HEK293 (cell line): ENCODE measurements at regions not wholly inside any gene's neighbourhood (a gene's known extent, or its start where the extent isn't known, plus 50 kb on each side); places are given as distances from the start of the nearest gene placed in this dataset.

Experiments
- CTCF ChIA-PET: fragments of 350-600 bp; formaldehyde crosslinking; extraction: SDS; loops from one replicate; lab custom pipeline; 2021; ENCODE audit warnings: antibody characterized with exemption; lab: Yijun Ruan, JAX
- POLR2A ChIA-PET: fragments of 300-600 bp; formaldehyde crosslinking; extraction: SDS; loops from one replicate; lab custom pipeline; 2020; ENCODE audit warnings: antibody characterized with exemption, inconsistent platforms; lab: Yijun Ruan, JAX
- H3K27ac ChIP-seq: fragments of 200-500 bp; sonication (Bioruptor generic); 2 replicates; pipeline ENCODE4 v1.5.1; 2014; ENCODE audit warnings: low read depth, low read length, control low read depth, inconsistent platforms; ENCODE audit errors: extremely low read depth
- H3K36me3 ChIP-seq, 2 experiments: fragments of 200-500 bp in 1 of 2; sonication (Bioruptor generic) in 1 of 2; 1 replicate in 1 of 2; 2 replicates in 1 of 2; pipeline ENCODE4 v1.5.1; 2014 to 2017; ENCODE audit warnings: inconsistent platforms in 2 of 2, low read length in 2 of 2; ENCODE audit not compliant: control insufficient read depth in 2 of 2, insufficient read depth in 1 of 2
- H3K4me1 ChIP-seq: fragments of 200-500 bp; sonication (Bioruptor generic); 2 replicates; pipeline ENCODE4 v1.5.1; 2014; ENCODE audit warnings: mild to moderate bottlenecking, low read length, inconsistent platforms; ENCODE audit not compliant: control insufficient read depth, insufficient read depth
- H3K4me3 ChIP-seq: 2 replicates; pipeline ENCODE4 v1.5.1; 2011; ENCODE audit warnings: low read depth, mild to moderate bottlenecking, control low read depth, low read length, moderate library complexity
- H3K9me3 ChIP-seq: fragments of 200-500 bp; sonication (Bioruptor generic); 2 replicates; pipeline ENCODE4 v1.5.1; 2014; ENCODE audit warnings: low read depth, low read length, inconsistent platforms; ENCODE audit not compliant: control insufficient read depth, insufficient read depth
- MZF1 ChIP-seq: fragments of 450-650 bp; formaldehyde crosslinking; IDR thresholded peaks from 2 replicates; pipeline ENCODE4 v1.5.1; 2017; ENCODE audit warnings: missing biosample characterization, missing genetic modification characterization, borderline replicate concordance
- SCRT1 ChIP-seq: fragments of 450-650 bp; formaldehyde crosslinking; IDR thresholded peaks from 2 replicates; pipeline ENCODE4 v1.5.1; 2016; ENCODE audit warnings: missing biosample characterization, missing genetic modification characterization, borderline replicate concordance
- SCRT2 ChIP-seq: fragments of 450-650 bp; formaldehyde crosslinking; IDR thresholded peaks from 2 replicates; pipeline ENCODE4 v1.5.1; 2016; ENCODE audit warnings: missing biosample characterization, missing genetic modification characterization
- TCF7L2 ChIP-seq: IDR thresholded peaks from 2 replicates; pipeline ENCODE4 v1.6.1; 2011; ENCODE audit warnings: low read depth, mild to moderate bottlenecking, inconsistent platforms, low read length, moderate library complexity, borderline replicate concordance
- TRIM28 ChIP-seq: IDR thresholded peaks from 2 replicates; pipeline ENCODE4 v1.6.1; 2011; ENCODE audit warnings: low read length, control low read depth, borderline replicate concordance
- YY2 ChIP-seq: fragments of 450-650 bp; formaldehyde crosslinking; IDR thresholded peaks from 2 replicates; pipeline ENCODE4 v1.5.1; 2016; ENCODE audit warnings: missing biosample characterization, missing genetic modification characterization
- ZBTB21 ChIP-seq: fragments of 450-650 bp; formaldehyde crosslinking; IDR thresholded peaks from 2 replicates; pipeline ENCODE4 v1.5.1; 2017; ENCODE audit warnings: missing biosample characterization, missing genetic modification characterization
- ZEB2 ChIP-seq: fragments of 450-650 bp; formaldehyde crosslinking; IDR thresholded peaks from 2 replicates; pipeline ENCODE4 v1.5.1; 2016; ENCODE audit warnings: missing biosample characterization, missing genetic modification characterization
- ZFP69B ChIP-seq: fragments of 450-650 bp; formaldehyde crosslinking; IDR thresholded peaks from 2 replicates; pipeline ENCODE4 v1.5.1; 2016; ENCODE audit warnings: missing biosample characterization, missing genetic modification characterization
- ZNF175 ChIP-seq: fragments of 450-650 bp; formaldehyde crosslinking; IDR thresholded peaks from 2 replicates; pipeline ENCODE4 v1.5.1; 2016; ENCODE audit warnings: missing biosample characterization, missing genetic modification characterization
- ZNF202 ChIP-seq: fragments of 450-650 bp; formaldehyde crosslinking; IDR thresholded peaks from 2 replicates; pipeline ENCODE4 v1.5.1; 2016; ENCODE audit warnings: missing biosample characterization, missing genetic modification characterization, borderline replicate concordance
- ZNF335 ChIP-seq: fragments of 450-650 bp; formaldehyde crosslinking; conservative IDR thresholded peaks from 2 replicates; pipeline ENCODE4 v1.5.1; 2016; ENCODE audit warnings: missing biosample characterization, missing genetic modification characterization
- ZNF529 ChIP-seq: fragments of 450-650 bp; formaldehyde crosslinking; IDR thresholded peaks from 2 replicates; pipeline ENCODE4 v1.5.1; 2017; ENCODE audit warnings: missing genetic modification characterization, missing biosample characterization; ENCODE audit not compliant: insufficient replicate concordance
- ZNF660 ChIP-seq: fragments of 450-650 bp; IDR thresholded peaks from 2 replicates; pipeline ENCODE4 v1.5.1; 2018; ENCODE audit warnings: missing biosample characterization, mild to moderate bottlenecking, missing genetic modification characterization
- ZNF777 ChIP-seq: fragments of 450-650 bp; formaldehyde crosslinking; IDR thresholded peaks from 2 replicates; pipeline ENCODE4 v1.5.1; 2017; ENCODE audit warnings: missing biosample characterization, missing genetic modification characterization, borderline replicate concordance
- TF ChIP-seq, protein P1 (sequence below): fragments of 450-650 bp; formaldehyde crosslinking; IDR thresholded peaks from 2 replicates; pipeline ENCODE4 v1.5.1; 2016; ENCODE audit warnings: missing biosample characterization, missing genetic modification characterization
- TF ChIP-seq, protein P2 (sequence below): fragments of 450-650 bp; formaldehyde crosslinking; IDR thresholded peaks from 2 replicates; pipeline ENCODE4 v1.5.1; 2016; ENCODE audit warnings: missing biosample characterization, missing genetic modification characterization
- TF ChIP-seq, protein P3 (sequence below): fragments of 450-650 bp; formaldehyde crosslinking; IDR thresholded peaks from 2 replicates; pipeline ENCODE4 v1.5.1; 2016; ENCODE audit warnings: missing biosample characterization, missing genetic modification characterization
- TF ChIP-seq, protein P4 (sequence below): fragments of 450-650 bp; formaldehyde crosslinking; IDR thresholded peaks from 2 replicates; pipeline ENCODE4 v1.5.1; 2017; ENCODE audit warnings: missing biosample characterization, missing genetic modification characterization

DNA sequence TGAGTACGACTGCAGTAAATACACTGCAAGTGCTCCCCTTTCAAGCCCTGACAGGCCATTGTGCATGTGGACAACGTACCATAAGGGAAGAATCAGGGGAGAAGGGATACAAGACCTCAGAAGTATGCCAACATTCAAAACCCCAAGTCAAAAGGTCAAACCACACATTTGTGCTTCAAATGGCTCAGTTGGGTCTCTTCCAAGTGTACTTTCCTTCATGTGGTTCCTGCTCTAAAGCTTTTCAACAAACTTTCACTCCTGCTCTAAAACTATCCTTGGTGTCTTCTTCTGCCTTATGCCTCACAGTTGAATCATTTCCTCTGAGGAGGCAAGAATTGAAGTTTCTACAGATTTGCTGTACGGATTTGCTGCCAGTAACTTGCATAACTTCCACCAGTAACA lies 305.7 kb upstream of the SLIT2 start:
- ChIA-PET CTCF (interaction anchor here (0.6 kb wide), 1 partner anchor 615 kb away, joined by 3 read pairs; no protein-coding TSS in a partner anchor), POLR2A (no interaction called here)
- H3K4me3 ChIP-seq = no peak overlapping the region
- TF ChIP-seq SCRT2 (tag by site-specific recombination) (no peak), MZF1 (tag by site-specific recombination) (no peak), ZNF335 (tag by site-specific recombination) (no peak), ZNF660 (tag by site-specific recombination) (no peak), SCRT1 (tag by site-specific recombination) (no peak), ZNF175 (tag by site-specific recombination) (no peak), TRIM28 (no peak), ZFP69B (tag by site-specific recombination) (no peak)
- TF ChIP-seq, protein P1, sequence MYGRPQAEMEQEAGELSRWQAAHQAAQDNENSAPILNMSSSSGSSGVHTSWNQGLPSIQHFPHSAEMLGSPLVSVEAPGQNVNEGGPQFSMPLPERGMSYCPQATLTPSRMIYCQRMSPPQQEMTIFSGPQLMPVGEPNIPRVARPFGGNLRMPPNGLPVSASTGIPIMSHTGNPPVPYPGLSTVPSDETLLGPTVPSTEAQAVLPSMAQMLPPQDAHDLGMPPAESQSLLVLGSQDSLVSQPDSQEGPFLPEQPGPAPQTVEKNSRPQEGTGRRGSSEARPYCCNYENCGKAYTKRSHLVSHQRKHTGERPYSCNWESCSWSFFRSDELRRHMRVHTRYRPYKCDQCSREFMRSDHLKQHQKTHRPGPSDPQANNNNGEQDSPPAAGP (tag by site-specific recombination) = no peak
- TF ChIP-seq, protein P2, sequence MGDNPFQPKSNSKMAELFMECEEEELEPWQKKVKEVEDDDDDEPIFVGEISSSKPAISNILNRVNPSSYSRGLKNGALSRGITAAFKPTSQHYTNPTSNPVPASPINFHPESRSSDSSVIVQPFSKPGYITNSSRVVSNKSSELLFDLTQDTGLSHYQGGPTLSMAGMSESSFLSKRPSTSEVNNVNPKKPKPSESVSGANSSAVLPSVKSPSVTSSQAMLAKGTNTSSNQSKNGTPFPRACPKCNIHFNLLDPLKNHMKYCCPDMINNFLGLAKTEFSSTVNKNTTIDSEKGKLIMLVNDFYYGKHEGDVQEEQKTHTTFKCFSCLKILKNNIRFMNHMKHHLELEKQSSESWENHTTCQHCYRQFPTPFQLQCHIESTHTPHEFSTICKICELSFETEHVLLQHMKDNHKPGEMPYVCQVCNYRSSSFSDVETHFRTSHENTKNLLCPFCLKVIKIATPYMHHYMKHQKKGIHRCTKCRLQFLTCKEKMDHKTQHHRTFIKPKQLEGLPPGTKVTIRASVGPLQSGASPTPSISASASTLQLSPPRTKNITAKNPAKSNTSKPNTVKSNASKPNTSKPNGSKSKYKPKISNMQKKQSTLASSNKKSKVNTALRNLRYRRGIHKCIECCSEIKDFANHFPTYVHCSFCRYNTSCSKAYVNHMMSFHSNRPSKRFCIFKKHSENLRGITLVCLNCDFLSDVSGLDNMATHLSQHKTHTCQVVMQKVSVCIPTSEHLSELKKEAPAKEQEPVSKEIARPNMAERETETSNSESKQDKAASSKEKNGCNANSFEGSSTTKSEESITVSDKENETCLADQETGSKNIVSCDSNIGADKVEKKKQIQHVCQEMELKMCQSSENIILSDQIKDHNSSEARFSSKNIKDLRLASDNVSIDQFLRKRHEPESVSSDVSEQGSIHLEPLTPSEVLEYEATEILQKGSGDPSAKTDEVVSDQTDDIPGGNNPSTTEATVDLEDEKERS (tag by site-specific recombination) = no peak
- H3K27ac ChIP-seq = no peak overlapping the region
- H3K36me3 ChIP-seq = no peaks in the 10 kb centered on the region
- H3K9me3 ChIP-seq = no peaks in the 10 kb centered on the region
- no peaks in the 10 kb centered on the region for H3K4me1 ChIP-seq

DNA sequence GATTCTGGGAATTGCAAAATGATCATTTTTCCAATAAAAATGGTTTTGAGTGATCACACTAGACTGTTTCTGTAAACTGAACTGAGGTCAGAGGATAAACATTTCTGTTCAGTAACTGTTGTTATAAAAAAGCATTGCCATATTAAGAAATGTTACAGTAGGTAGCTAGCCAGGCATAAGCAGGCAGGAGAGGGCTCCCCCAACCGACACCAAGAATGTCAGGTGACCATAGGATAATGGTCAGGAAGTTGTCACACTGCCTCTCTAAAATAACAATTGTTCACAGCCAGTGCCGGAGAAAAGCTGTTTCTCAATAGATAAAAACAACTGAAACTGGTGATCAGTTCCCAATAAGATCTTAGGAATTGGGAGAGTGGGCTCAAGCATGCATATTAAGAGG lies 306.2 kb upstream of the SLIT2 start:
- POLR2A ChIA-PET = no interaction called here
- Histone ChIP-seq H3K36me3 (no peaks in the 10 kb centered on the region), H3K9me3 (no peaks in the 10 kb centered on the region), H3K27ac (no peak overlapping the region), H3K4me1 (no peaks in the 10 kb centered on the region), H3K4me3 (no peak overlapping the region)
- no peak for TF ChIP-seq TCF7L2
- no peak for TF ChIP-seq ZNF529 (tag by site-specific recombination)
- TF ChIP-seq ZNF777 (tag by site-specific recombination) = no peak
- TF ChIP-seq ZEB2 = no peak
- TF ChIP-seq, protein P3, sequence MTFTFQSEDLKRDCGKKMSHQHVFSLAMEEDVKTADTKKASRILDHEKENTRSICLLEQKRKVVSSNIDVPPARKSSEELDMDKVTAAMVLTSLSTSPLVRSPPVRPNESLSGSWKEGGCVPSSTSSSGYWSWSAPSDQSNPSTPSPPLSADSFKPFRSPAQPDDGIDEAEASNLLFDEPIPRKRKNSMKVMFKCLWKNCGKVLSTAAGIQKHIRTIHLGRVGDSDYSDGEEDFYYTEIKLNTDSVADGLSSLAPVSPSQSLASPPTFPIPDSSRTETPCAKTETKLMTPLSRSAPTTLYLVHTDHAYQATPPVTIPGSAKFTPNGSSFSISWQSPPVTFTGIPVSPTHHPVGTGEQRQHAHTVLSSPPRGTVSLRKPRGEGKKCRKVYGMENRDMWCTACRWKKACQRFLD (tag by site-specific recombination) = no peak
- TF ChIP-seq ZNF202 = no peak
- no peak for TF ChIP-seq YY2 (tag by site-specific recombination)
- TF ChIP-seq, protein P4, sequence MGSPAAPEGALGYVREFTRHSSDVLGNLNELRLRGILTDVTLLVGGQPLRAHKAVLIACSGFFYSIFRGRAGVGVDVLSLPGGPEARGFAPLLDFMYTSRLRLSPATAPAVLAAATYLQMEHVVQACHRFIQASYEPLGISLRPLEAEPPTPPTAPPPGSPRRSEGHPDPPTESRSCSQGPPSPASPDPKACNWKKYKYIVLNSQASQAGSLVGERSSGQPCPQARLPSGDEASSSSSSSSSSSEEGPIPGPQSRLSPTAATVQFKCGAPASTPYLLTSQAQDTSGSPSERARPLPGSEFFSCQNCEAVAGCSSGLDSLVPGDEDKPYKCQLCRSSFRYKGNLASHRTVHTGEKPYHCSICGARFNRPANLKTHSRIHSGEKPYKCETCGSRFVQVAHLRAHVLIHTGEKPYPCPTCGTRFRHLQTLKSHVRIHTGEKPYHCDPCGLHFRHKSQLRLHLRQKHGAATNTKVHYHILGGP (tag by site-specific recombination) = no peak
- TF ChIP-seq ZBTB21 (tag by site-specific recombination) = no peak
- CTCF ChIA-PET = interaction anchor here (0.6 kb wide), 1 partner anchor 614 kb away, joined by 3 read pairs; no protein-coding TSS in a partner anchor
